Neural cell (in vitro differentiated cells): ENCODE measurements at regions not wholly inside any gene's neighbourhood (a gene's known extent, or its start where the extent isn't known, plus 50 kb on each side); places are given as distances from the start of the nearest gene placed in this dataset.

Experiments
- H2AFZ ChIP-seq: fragments of 200-600, 300-800 bp; sonication (generic), shearing (Covaris generic); 2 replicates; pipeline ENCODE4 v1.6.0; 2014; ENCODE audit warnings: low read depth, mild to moderate bottlenecking, antibody characterized with exemption, low read length, moderate library complexity
- H3F3A ChIP-seq: fragments of 200-600 bp; shearing (Covaris generic); 2 replicates; pipeline ENCODE4 v1.6.1; 2016; ENCODE audit warnings: mild to moderate bottlenecking, moderate library complexity, mixed read lengths, antibody characterized with exemption, low read length; ENCODE audit not compliant: insufficient read depth, poor library complexity, severe bottlenecking
- H3K27ac ChIP-seq: fragments of 200-600, 300-800 bp; sonication (generic), shearing (Covaris generic); 2 replicates; pipeline ENCODE4 v1.5.1; 2014; ENCODE audit warnings: mild to moderate bottlenecking, low read length, moderate library complexity
- H3K27me3 ChIP-seq: fragments of 300-800, 200-600 bp; sonication (generic), shearing (Covaris generic); 2 replicates; pipeline ENCODE4 v1.6.0; 2014; ENCODE audit warnings: mild to moderate bottlenecking, low read depth, low read length, moderate library complexity; ENCODE audit not compliant: insufficient read depth
- H3K36me3 ChIP-seq: fragments of 300-800, 200-600 bp; sonication (generic), shearing (Covaris generic); 2 replicates; pipeline ENCODE4 v1.5.1; 2014; ENCODE audit warnings: mild to moderate bottlenecking, antibody characterized with exemption, low read length, moderate library complexity; ENCODE audit not compliant: insufficient read depth
- H3K4me2 ChIP-seq: fragments of 300-800, 200-600 bp; sonication (generic), shearing (Covaris generic); 2 replicates; pipeline ENCODE4 v1.6.0; 2014; ENCODE audit warnings: mild to moderate bottlenecking, low read length
- H3K4me3 ChIP-seq: fragments of 300-800, 200-600 bp; sonication (generic), shearing (Covaris generic); 2 replicates; pipeline ENCODE4 v1.5.1; 2014; ENCODE audit warnings: mild to moderate bottlenecking, low read length, moderate library complexity
- H3K79me2 ChIP-seq: fragments of 200-600 bp; shearing (Covaris generic); replicated peaks from 2 replicates; pipeline ENCODE4 v1.6.0; 2014; ENCODE audit warnings: mild to moderate bottlenecking, low read length, moderate library complexity; ENCODE audit not compliant: insufficient read depth
- H3K9ac ChIP-seq: fragments of 300-800, 200-600 bp; sonication (generic), shearing (Covaris generic); 2 replicates; pipeline ENCODE4 v1.6.1; 2016; ENCODE audit warnings: mild to moderate bottlenecking, low read length, mixed read lengths
- H3K9me2 ChIP-seq: fragments of 200-600 bp; shearing (Covaris generic); 2 replicates; pipeline ENCODE4 v1.6.1; 2016; ENCODE audit warnings: mild to moderate bottlenecking, low read length, mixed read lengths; ENCODE audit not compliant: insufficient read depth
- H3K9me3 ChIP-seq: fragments of 200-600, 300-800 bp; sonication (generic), shearing (Covaris generic); 2 replicates; pipeline ENCODE4 v1.6.1; 2016; ENCODE audit warnings: mild to moderate bottlenecking, mixed run types, low read length, moderate library complexity, mixed read lengths
- H4K20me1 ChIP-seq: fragments of 200-600 bp; shearing (Covaris generic); 2 replicates; pipeline ENCODE4 v1.6.1; 2016; ENCODE audit warnings: mild to moderate bottlenecking, mixed run types; ENCODE audit not compliant: insufficient read depth
- CTCF ChIP-seq: fragments of 450-650 bp; IDR thresholded peaks from 2 replicates; pipeline ENCODE4 v1.5.1; 2014; ENCODE audit warnings: antibody characterized with exemption, mild to moderate bottlenecking, moderate library complexity; ENCODE audit not compliant: poor library complexity, severe bottlenecking
- EP300 ChIP-seq: fragments of 450-650 bp; conservative IDR thresholded peaks from 2 replicates; pipeline ENCODE4 v1.6.1; 2014; ENCODE audit warnings: antibody characterized with exemption, mild to moderate bottlenecking, moderate library complexity; ENCODE audit not compliant: poor library complexity, severe bottlenecking
- EZH2 ChIP-seq: fragments of 200-600, 300-800 bp; shearing (Covaris generic), sonication (generic); IDR thresholded peaks from 2 replicates; pipeline ENCODE4 v1.6.1; 2014; ENCODE audit warnings: antibody characterized with exemption, low read length, borderline replicate concordance, mild to moderate bottlenecking; ENCODE audit not compliant: insufficient read depth, poor library complexity, severe bottlenecking
- MXI1 ChIP-seq: fragments of 450-650 bp; conservative IDR thresholded peaks from 2 replicates; pipeline ENCODE4 v1.6.1; 2014; ENCODE audit warnings: antibody characterized with exemption, mild to moderate bottlenecking; ENCODE audit not compliant: poor library complexity, severe bottlenecking
- POLR2AphosphoS5 ChIP-seq: IDR thresholded peaks from 2 replicates; pipeline ENCODE4 v1.6.1; 2012
- RAD21 ChIP-seq: fragments of 450-650 bp; conservative IDR thresholded peaks from 2 replicates; pipeline ENCODE4 v1.6.1; 2014; ENCODE audit warnings: antibody characterized with exemption, mild to moderate bottlenecking, moderate library complexity
- REST ChIP-seq: IDR thresholded peaks from 2 replicates; pipeline ENCODE4 v1.6.1; 2012; ENCODE audit warnings: borderline replicate concordance
- SMC3 ChIP-seq: fragments of 450-650 bp; conservative IDR thresholded peaks from 2 replicates; pipeline ENCODE4 v1.6.1; 2014; ENCODE audit warnings: antibody characterized with exemption, mild to moderate bottlenecking, moderate library complexity; ENCODE audit not compliant: poor library complexity
- TAF1 ChIP-seq: IDR thresholded peaks from 2 replicates; pipeline ENCODE4 v1.6.1; 2012; ENCODE audit warnings: low read depth

- H3K9me2 ChIP-seq, result no peaks in the 10 kb centered on the region
These were observed 517.5 kb downstream of the ADGRL2 start for GRCh38 chr1:82318265-82318664.

GRCh38 chr1:82317671-82318070 is 516.9 kb downstream of the ADGRL2 start:
- no peaks in the 10 kb centered on the region for H3K9me3 ChIP-seq
- H3K27ac ChIP-seq, result no peak overlapping the region
- H3K9ac ChIP-seq, result no peak overlapping the region
- no peaks in the 10 kb centered on the region for H3K27me3 ChIP-seq
- no peaks in the 10 kb centered on the region for H3K36me3 ChIP-seq
- H3K79me2 ChIP-seq, result no peaks in the 10 kb centered on the region
- H2AFZ ChIP-seq, result no peak overlapping the region
- TF ChIP-seq MXI1 (no peak), RAD21 (no peak), TAF1 (no peak), EZH2 (no peak), POLR2AphosphoS5 (no peak), REST (no peak), SMC3 (no peak), EP300 (no peak), CTCF (no peak)
- H4K20me1 ChIP-seq, result no peaks in the 10 kb centered on the region
- H3K9me2 ChIP-seq, result no peaks in the 10 kb centered on the region
- no peak overlapping the region for H3K4me3 ChIP-seq
- H3F3A ChIP-seq, result no peaks in the 10 kb centered on the region
- no peak overlapping the region for H3K4me2 ChIP-seq

More at GRCh38 chr1:82318265-82318664, 517.5 kb downstream of the ADGRL2 start:
- Histone ChIP-seq H2AFZ (no peak overlapping the region), H3K4me2 (no peak overlapping the region), H3K9ac (no peak overlapping the region), H3K79me2 (no peaks in the 10 kb centered on the region), H3K4me3 (no peak overlapping the region), H3K9me3 (no peaks in the 10 kb centered on the region), H4K20me1 (no peaks in the 10 kb centered on the region), H3K36me3 (no peaks in the 10 kb centered on the region), H3F3A (no peaks in the 10 kb centered on the region), H3K27ac (no peak overlapping the region), H3K27me3 (no peaks in the 10 kb centered on the region)
- TF ChIP-seq REST (no peak), RAD21 (no peak), EP300 (no peak)
